ENCODE measurements at regions not wholly inside any gene's neighbourhood (a gene's known extent, or its start where the extent isn't known, plus 50 kb on each side); places are given as distances from the start of the nearest gene placed in this dataset.

DNA sequence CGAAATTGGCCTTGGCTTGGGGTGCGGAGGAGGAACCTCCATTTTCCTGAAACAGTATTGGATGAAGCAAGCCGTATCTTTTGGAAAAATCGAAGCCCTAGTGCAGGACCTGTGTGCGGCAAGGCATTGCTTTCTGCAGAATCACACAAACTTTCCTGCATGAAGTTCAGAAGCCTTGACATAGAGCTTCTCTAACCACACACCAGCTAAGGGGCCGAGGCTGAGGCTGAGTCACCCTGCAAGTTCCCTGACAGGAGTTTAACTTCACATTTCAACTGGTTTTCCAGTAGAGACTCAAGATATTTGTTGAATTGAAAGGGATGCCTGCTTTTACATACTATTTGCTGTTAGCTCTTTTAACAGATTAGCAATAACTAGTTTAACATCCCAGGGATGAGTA lies 67.8 kb downstream of the TCF20 start:
- TF ChIP-seq BHLHE40 (IDR thresholded peaks at IDR 0.05; ENCODE audit: borderline replicate concordance), result no peak
- no peak for TF ChIP-seq FOXM1 (IDR thresholded peaks at IDR 0.05; ENCODE audit: borderline replicate concordance)
- TF ChIP-seq ARNT (IDR thresholded peaks at IDR 0.05), result no peak
- TF ChIP-seq SP1 (IDR thresholded peaks at IDR 0.05), result no peak
- TF ChIP-seq, protein P1, sequence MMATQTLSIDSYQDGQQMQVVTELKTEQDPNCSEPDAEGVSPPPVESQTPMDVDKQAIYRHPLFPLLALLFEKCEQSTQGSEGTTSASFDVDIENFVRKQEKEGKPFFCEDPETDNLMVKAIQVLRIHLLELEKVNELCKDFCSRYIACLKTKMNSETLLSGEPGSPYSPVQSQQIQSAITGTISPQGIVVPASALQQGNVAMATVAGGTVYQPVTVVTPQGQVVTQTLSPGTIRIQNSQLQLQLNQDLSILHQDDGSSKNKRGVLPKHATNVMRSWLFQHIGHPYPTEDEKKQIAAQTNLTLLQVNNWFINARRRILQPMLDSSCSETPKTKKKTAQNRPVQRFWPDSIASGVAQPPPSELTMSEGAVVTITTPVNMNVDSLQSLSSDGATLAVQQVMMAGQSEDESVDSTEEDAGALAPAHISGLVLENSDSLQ (IDR thresholded peaks at IDR 0.05), result no peak
- TF ChIP-seq FOXA1 (IDR thresholded peaks at IDR 0.05), result no peak
